Colon (tissue), 2 donors: ENCODE measurements at regions not wholly inside any gene's neighbourhood (a gene's known extent, or its start where the extent isn't known, plus 50 kb on each side); places are given as distances from the start of the nearest gene placed in this dataset.

ENCODE experiments used
- FAIRE-seq: peaks from 2 replicates; lab custom pipeline; 2012; peaks lifted over from hg19 to GRCh38; lab: Jason Lieb, UNC
- donor health status: control.
- donor health status: control.

GRCh38 chr9:28209130-28209529 lies 635.8 kb upstream of the C9orf72 start:
- no peak for FAIRE-seq

DNA sequence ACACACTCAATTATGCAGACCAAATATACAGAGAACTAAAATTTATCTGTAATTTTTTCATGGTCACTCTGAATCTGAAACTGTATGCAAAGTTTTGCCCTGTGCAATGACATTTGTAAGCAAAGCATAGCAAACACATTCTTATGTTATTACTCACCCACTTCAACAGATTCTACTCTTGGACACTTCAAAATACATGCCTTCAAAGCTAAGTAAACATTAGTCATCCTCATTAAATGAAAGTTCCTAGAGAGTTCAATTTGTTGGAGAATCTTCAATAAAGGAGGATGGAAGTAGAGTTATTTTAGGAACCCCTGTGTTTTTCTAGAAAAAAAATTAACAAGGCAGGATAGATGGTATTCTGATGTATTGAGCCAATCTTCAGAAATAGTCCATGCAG lies 639.7 kb upstream of the C9orf72 start:
- FAIRE-seq: no peak

DNA sequence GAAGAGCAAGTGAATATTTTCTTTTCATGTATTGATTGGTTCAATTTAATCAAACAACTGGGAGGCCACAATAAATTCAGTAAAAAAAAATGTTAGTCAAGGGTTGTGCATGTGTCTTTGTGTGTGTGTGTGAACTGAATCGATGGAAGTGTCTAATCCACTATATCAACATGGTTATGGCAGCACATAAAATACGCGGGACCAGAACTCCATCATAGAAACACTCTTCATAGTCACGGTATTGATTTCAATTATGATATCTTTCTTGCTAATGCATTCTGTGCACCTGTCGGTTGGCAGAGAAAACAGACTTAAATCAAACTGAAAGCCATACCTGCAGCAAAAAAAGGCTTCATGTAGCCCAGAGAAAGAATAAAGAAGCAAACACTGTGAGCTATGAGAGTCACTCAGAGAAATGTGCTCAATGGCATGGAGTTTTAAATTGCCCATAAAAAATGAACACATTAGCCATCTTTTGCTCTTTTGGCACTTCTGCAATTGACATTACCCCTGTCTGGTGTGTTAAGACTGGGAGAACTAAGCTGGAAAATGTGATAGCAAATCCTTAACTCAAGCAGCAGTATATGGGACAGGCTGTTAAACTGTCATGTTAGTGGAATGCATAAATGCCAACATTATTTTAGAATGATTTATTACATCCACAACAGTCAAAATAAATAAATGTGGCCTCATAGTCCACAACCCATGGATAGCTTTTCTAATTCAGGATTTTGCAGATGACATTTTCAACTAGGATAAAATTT lies 642.4 kb upstream of the C9orf72 start:
- FAIRE-seq: no peak

GRCh38 chr9:28232686-28233085 lies 659.4 kb upstream of the C9orf72 start:
- FAIRE-seq: no peak

DNA sequence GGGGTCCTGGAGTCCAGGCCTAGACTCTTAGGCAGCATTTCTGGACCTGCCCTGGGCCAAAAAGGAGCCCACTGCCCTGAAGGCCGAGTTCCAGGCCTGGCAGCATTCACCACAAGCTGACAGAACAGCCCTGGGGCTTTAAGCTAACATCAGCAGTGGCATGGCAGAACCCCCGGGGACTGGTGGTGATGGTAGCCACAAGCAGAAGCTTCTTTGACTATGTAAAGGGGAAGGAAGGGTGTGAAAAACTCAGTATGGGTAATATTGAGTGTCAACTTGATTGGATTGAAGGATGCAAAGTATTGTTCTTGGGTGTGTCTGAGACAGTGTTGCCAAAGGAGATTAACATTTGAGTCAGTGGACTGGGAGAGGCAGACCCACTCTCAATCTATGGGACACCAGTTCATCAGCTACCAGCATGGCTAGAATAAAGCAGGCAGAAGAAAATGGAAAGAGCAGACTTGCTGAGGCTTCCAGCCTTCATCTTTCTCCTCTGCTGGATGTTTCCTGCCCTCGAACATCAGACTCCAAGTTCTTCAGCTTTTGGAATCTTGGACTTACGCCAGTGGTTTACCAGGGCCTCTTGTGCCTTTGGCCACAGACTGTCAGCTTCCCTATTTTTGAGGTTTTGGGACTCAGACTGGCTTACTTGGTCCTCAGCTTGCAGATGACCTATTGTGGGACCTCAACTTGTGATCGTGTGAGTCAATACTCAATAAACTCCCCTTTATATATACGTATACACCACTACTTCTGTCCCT lies 661.0 kb upstream of the C9orf72 start:
- FAIRE-seq: no peak

DNA sequence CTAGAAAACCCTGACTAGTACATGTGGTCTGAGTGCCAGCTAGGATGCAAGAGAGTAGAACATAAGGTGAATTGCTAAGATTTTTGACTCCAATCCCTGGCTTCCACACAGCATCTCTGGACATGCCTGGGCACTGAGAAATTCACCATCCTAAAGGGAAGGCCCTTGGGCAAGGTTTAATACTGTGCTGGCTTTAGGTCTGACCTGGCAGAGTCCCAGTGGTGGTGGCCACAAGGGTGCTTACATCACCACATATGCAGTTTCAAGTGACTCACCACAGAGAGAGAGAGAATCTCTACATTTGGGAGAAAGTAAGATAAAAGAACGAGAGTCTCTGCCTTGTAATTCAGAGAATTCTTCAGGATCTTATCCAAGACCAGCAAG lies 661.6 kb upstream of the C9orf72 start:
- no peak for FAIRE-seq

GRCh38 chr9:28249424-28249823 lies 676.1 kb upstream of the C9orf72 start:
- no peak for FAIRE-seq

DNA sequence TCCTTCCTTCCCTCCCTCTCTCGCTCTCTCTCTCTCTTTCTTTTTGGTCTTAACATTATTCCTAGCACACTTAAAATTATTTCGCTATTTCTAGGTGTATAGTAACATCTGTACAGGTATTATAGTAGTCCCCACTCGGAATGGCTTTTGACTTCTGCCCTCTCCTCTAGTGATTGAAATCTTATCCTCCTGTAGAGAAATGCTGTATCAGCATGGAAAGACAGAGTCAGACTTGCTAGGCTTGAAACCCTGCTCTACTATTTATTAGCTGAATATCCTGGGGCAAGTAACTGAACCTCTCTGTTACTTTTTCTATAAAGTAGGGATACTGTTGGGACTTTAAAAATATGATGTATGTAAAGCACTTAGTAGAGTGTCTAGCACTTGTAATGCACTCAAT lies 681.9 kb upstream of the C9orf72 start:
- no peak for FAIRE-seq

GRCh38 chr9:28260330-28260729 lies 687.0 kb upstream of the C9orf72 start:
- no peak for FAIRE-seq

- no peak for FAIRE-seq
Measured at GRCh38 chr9:28264368-28264767, 691.1 kb upstream of the C9orf72 start.

DNA sequence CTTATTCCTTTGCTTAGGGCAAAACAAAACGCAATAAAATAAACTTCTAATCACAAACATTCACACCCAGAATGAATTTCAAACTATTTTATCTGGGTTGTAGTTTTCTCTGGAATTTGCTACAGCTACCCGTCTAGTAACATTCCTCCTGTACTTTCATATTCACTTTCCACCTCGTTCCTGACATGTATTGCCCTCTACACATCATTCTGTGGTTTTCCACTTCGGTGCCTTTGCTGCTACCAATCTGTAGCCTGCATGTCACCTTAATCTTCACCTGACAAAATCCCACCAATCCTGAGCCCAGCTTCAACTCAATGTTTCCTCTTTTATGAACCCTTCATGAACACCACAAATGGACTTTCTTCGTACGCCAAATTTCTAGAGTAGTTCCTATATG lies 694.1 kb upstream of the C9orf72 start:
- no peak for FAIRE-seq

DNA sequence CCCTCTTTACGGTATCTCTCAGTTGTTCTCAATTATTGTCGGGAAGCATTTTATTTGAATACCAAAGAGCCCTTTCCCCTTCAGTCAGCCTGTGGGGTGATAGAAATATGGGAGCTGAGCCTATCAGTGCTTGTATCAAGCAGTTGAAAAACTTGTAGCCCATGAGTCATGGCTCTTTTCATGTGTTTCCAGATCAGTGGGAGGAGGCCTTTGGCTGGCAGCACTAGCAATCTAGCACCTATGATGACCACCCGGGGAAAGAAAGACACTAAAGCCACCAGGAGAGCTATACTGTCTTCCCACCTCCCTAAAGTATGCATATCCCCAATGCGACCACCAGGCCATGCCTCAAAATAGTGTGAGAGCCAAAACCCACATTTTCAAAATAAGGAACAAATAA lies 696.9 kb upstream of the C9orf72 start:
- no peak for FAIRE-seq

GRCh38 chr9:28272127-28272526 lies 698.8 kb upstream of the C9orf72 start:
- FAIRE-seq: no peak

DNA sequence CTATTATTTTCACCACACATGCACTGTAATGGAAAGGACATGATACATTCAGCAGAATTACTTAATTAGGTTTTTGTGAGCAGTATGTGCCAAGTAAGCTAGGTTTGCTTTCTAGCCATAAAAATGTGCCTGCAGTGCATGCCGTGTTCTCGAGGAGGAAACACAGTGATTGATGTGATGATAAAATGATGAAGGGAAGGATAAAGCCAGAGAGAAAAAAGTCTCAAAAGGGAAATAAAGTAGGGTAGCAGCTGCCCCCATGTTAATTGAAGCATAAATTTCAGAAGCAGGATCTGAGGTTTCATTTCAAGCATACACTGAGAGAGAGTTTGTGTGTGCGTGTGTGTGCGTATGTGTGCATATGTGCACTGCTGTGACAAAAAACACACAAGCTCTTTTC lies 714.2 kb upstream of the C9orf72 start:
- FAIRE-seq: no peak

GRCh38 chr9:28289746-28290145 lies 716.5 kb upstream of the C9orf72 start:
- FAIRE-seq: no peak

DNA sequence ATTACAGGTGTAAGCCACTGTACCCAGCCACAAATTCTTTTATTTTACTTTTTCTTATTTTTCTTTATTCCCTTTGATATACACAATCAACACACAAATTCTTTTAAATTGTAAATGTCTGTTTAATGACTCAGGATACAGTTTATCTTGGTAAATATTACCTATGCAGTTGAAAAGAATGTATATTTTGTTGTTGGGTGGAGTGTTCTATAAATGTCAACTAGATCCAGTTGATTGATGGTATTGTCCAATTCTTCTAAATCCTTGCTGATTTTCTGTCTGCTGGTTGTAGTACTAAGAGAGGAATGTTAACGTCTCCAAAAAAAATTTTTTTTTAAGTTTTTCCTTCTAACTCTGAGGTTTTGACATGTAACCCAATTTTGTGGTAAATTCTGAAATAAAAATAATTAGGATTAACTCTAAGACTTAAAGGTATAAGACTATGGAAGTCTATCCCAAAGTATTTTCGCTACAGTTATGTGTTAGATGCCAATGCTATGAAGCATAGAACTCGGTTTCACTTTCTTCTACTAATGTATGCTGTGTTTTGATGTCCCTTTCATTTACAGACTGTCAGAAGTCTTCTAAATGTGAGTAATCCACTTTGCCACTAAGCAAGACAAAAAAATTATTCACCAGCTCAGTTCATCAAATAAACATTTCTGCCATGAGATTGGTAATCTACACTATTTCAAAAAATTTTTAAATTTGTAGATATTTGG lies 720.2 kb upstream of the C9orf72 start:
- no peak for FAIRE-seq

GRCh38 chr9:28301281-28301680 lies 728.0 kb upstream of the C9orf72 start:
- FAIRE-seq: no peak

DNA sequence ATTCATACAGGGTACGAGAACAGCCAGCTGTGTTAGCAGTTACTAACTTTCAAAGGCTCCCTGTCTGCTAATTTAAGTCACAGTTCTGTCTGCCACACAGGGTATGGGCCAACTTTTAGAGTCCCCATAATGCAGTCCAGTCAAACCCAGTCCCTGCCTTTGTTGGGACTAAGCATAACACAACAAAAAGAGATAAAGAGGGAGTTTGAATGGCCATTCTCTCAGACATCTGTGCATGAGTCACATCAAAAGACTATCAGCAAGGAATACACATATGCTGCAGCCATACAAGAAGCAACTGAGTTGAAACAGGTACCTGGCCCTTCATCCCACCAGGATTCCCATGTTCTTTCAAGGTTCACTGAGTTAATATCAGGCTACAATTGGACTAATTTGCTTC lies 744.5 kb upstream of the C9orf72 start:
- FAIRE-seq: no peak

DNA sequence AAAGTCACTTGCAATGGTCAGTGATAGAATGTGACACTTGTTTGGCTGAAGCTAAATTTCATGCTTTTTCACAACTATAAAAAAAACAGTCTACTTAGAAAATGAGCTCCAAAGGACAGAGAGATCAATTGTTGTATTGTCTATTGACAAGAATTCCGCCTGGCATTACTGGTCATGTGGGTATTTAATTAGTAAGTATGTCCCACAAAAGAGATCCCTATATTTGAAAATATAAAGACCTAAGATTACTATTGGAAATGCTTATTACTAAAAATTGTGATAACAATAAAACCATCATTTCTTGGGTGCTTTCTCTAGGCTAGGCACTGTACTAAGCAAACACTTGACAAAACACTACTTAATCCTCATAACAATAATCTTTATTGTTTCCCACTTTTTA lies 745.2 kb upstream of the C9orf72 start:
- no peak for FAIRE-seq

DNA sequence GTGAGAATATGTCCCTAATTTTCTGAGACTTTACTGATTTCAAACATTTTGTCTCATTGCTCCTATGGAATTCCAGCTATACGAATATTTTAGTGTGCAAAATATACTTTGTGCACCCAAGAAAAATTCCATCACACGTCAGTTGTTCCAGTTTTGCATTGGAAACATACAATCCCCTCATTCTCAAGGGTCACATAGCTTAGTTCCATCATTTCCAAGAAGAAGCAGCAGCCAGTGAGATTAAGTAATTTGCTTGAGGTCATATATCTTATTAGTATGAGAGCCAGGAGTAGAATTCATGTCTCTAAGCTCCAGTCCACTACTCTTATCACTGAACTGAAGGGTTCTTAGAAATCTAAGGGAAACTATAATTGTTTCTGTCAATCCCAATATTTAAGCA lies 746.7 kb upstream of the C9orf72 start:
- no peak for FAIRE-seq

DNA sequence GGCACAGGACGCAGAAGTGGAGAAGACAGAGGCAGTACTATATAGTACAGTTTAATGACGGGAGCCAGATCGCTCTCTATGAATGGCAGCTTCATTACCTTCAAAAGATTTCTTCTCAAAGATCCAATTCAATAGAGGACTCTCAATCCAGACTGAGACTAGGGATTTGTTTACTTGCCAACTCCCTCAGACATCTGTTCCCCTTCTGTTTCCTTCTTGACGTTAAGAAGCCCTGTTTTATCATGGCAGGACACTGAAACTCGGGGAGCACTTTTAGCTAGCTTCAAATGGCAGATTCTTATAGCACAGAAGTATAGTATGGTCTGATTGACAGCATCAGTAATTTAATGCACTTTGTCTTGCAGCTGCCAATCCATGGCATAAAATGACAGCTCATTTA lies 747.3 kb upstream of the C9orf72 start:
- no peak for FAIRE-seq

DNA sequence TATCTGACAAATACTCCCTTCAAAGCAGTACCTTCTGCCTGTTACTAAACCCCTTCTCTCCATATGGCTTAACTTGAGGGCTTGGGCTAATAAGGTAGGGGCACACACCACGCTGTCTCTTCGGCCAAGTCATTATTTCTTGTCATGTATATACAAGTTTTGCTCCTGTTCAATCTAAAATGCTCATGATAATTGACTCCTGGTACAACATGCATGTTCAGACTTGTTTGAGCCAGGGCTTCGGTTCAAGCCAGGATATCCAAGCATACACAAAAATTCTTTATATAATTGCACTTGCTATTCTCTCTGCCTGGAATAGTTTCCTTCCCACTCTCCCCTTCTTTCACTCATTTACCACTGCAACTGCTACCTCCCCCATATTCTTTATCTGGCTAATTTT lies 756.0 kb upstream of the C9orf72 start:
- FAIRE-seq: no peak

DNA sequence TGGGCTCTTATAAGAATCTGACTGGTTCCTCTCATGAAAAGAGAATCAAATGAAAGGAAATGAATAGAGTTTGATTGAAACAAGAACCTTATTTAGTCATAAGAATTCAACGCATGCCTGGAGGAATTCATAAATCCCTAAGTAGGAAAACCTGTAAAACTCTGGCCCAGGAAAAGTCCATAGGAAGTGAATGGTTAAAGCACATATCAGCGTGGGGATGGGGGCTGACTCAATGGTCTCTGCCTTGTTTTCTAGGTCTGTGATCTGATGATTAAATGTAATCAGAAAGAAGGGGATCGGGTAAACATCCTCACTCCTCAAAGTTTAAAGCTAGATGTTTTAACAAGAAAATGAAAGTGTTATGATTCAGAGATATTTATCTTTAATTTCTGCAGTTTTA lies 759.4 kb upstream of the C9orf72 start:
- FAIRE-seq: no peak
